Aorta (tissue), 5 donors: ENCODE measurements at regions not wholly inside any gene's neighbourhood (a gene's known extent, or its start where the extent isn't known, plus 50 kb on each side); places are given as distances from the start of the nearest gene placed in this dataset.
A peak's percentile ranks its signal among the peaks of the same experiment; 100 is the strongest.
"Not testable (repeated sequence)": the region's sequence is repeated elsewhere in the genome, so short reads cannot be mapped to it uniquely, and the experiment has no call there.

ENCODE experiments used
- ATAC-seq: fragments of 200-7000 bp; cut with Tn5 transposase; one replicate; pipeline ENCODE4 v1.9.1; 2022; ENCODE audit warnings: moderate library complexity; ENCODE audit not compliant: low FRiP score
- DNase-seq, 2 donors: peaks; one replicate each; pipeline ENCODE4 v3.0.0-alpha.2; 2020
- H3K27ac ChIP-seq, 2 donors: one replicate each; pipeline ENCODE4 v1.5.1; 2013; ENCODE audit warnings: low read length in 2 of 2, mild to moderate bottlenecking in 2 of 2, moderate library complexity in 2 of 2, control low read depth in 1 of 2, inconsistent platforms in 1 of 2, low read depth in 1 of 2
- H3K27me3 ChIP-seq, 2 donors: one replicate each; pipeline ENCODE4 v1.6.1; 2013; ENCODE audit warnings: control low read depth in 1 of 2, low read length in 1 of 2, mild to moderate bottlenecking in 1 of 2, moderate library complexity in 1 of 2; ENCODE audit not compliant: insufficient read depth in 2 of 2, control insufficient read depth in 1 of 2
- H3K36me3 ChIP-seq, 2 donors: one replicate each; pipeline ENCODE4 v1.6.1; 2013; ENCODE audit warnings: control low read depth in 1 of 2, low read length in 1 of 2, mild to moderate bottlenecking in 1 of 2; ENCODE audit not compliant: insufficient read depth in 2 of 2, control insufficient read depth in 1 of 2
- H3K4me1 ChIP-seq, 2 donors: one replicate each; pipeline ENCODE4 v1.6.1; 2013; ENCODE audit warnings: low read length in 2 of 2, control low read depth in 1 of 2, mild to moderate bottlenecking in 1 of 2, moderate library complexity in 1 of 2; ENCODE audit not compliant: insufficient read depth in 2 of 2, control insufficient read depth in 1 of 2
- H3K4me3 ChIP-seq, 2 donors: one replicate each; pipeline ENCODE4 v1.5.1; 2013; ENCODE audit warnings: low read length in 2 of 2, control low read depth in 1 of 2, mild to moderate bottlenecking in 1 of 2
- H3K9me3 ChIP-seq: one replicate; pipeline ENCODE4 v1.6.1; 2013; ENCODE audit warnings: mild to moderate bottlenecking, low read length; ENCODE audit not compliant: control insufficient read depth
- WGBS, 2 donors: extraction: QIAGEN DNeasy Blood & Tissue Kit; methylation state at CpG; one replicate each; pipeline ENCODE4 v1.1.7; 2013; 5-methylcytosine and 5-hydroxymethylcytosine counted together
- intact Hi-C, 2 donors: fragments of 100-400 bp; cut with DNase I; formaldehyde crosslinking; loops; one replicate each; pipeline versions ENCODE4 v1.14.2 to v1.15.0; 2022
- donor health status: healthy with polysubstance abuse.
- donor health status: Bipolar disorder and iron deficiency.
- donor health status: DM: no; HTN: no; CAD: no.
- donor health status: DM: no; HTN: no; CAD: no.
- donor health status: DM: yes; HTN: yes; CAD: no.

DNA sequence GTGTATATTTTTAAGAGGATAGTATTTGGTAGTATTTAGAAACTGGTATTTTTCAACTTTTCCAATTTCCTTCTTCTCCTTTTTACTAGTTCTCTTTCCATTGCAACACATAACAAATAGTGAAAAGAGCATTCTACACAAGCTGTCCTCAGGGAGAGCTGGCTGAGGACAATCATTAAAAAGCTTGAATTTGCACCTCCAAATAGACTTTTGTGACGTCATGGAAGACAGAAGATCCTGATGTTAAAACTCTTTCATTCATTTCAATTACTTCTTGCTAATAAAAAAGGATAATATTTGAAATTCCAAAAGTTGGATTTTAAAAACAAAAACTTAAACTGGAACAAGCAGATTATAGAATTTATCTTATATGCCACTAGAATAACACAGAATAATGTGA is 1356.3 kb downstream of the RPIA start:
- intact Hi-C loops, ATAC-seq, H3K36me3 ChIP-seq, H3K9me3 ChIP-seq, H3K27ac ChIP-seq, H3K4me3 ChIP-seq, H3K4me1 ChIP-seq, DNase-seq, H3K27me3 ChIP-seq: not testable (repeated sequence)
- WGBS, 2 donors: 43 to 62% methylated on average over 1 of the region's 1 CpG

DNA sequence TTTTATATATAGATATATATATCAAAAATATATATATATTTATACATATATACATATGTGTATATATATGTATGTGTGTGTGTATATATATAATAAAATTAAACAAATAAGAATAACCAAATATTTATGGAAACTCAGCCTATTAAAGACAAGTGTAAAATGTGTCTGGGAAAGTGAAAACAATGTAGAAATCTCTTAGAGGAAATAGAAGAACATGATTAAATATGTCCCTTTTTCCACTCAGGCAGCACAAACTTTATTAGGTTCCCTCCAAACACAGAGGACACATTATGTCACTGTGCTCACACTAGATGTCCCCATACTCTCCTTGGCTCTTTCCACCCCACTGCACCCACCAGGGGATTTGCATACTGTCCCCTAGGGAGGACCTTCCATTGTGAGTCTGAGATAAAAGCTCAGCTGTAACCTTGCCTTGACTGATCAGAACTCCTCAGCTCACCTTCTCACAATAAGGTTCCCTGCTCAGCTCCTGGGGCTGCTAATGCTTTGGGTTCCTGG is 1360.7 kb downstream of the RPIA start:
- DNase-seq, H3K27ac ChIP-seq, H3K36me3 ChIP-seq, H3K4me1 ChIP-seq, H3K27me3 ChIP-seq, intact Hi-C loops, H3K4me3 ChIP-seq, H3K9me3 ChIP-seq, ATAC-seq: not testable (repeated sequence)

DNA sequence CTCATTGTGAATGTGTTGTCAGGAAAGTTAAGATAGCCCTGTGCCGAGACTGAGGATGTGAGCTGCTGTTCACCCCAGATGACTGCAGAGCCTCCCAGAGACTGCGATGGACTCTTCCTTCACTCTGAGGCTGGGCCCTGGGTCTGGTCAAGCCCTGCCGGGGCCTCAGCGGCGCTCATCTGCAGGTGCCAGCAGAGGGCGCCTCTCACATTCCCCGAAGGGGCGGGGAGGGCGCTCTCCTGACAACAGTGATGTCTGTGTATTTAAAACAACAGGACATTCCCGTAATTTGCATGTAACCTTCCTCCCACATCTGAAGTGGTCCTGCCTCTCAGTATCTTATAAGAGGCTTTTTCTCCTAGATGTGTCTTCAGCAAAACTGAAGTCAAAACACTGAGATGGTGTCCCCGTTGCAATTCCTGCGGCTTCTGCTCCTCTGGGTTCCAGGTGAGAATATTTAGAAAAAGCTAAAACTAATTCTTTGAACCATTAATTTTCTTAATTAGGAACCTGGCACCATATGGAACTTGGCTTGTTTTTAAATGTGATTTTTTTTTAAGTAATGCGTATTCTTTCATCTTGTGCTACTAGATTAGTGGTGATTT is 1377.9 kb downstream of the RPIA start:
- no peak overlapping the region for H3K27ac ChIP-seq
- H3K27me3 ChIP-seq: no peaks in the 10 kb centered on the region
- H3K4me1 ChIP-seq: no peaks in the 10 kb centered on the region
- DNase-seq: peak; percentile 49 to 76
- peak; percentile 56 for ATAC-seq
- no peaks in the 10 kb centered on the region for H3K36me3 ChIP-seq
- intact Hi-C loops: no loop called here
- H3K4me3 ChIP-seq: no peak overlapping the region
- H3K9me3 ChIP-seq: no peaks in the 10 kb centered on the region
- 33 to 35% methylated on average over 13 of the region's 13 CpGs for WGBS, 2 donors

DNA sequence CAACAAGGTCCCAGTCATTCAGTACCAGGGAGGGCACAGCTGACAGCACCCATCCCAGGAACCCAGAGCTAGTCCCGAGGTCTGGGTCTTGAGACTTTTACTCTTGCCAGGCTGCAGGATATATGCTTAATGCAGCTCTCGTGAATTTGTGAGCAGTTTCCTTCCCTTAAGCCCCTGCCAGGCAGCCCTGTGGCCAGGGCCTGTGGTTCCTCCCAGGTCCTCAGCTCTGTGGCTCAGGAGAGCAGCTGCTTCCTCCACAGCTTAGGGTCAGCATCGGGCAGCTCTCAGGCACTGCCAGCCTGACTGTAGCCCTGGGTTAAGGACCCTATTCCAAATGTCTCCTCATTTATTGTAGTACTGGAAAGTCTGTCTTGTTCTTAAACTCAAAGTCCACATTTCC is 1384.8 kb downstream of the RPIA start:
- WGBS, 2 donors: 69 to 85% methylated on average over 3 of the region's 3 CpGs
- DNase-seq (no peak), ATAC-seq (no peak)
- no peaks in the 10 kb centered on the region for H3K36me3 ChIP-seq
- peaks cover 0 to 1% of the 10 kb centered on the region in 2 donors for H3K27me3 ChIP-seq
- no peak overlapping the region for H3K27ac ChIP-seq
- intact Hi-C loops: no loop called here
- no peak overlapping the region for H3K4me3 ChIP-seq
- H3K9me3 ChIP-seq: no peaks in the 10 kb centered on the region
- no peaks in the 10 kb centered on the region for H3K4me1 ChIP-seq

DNA sequence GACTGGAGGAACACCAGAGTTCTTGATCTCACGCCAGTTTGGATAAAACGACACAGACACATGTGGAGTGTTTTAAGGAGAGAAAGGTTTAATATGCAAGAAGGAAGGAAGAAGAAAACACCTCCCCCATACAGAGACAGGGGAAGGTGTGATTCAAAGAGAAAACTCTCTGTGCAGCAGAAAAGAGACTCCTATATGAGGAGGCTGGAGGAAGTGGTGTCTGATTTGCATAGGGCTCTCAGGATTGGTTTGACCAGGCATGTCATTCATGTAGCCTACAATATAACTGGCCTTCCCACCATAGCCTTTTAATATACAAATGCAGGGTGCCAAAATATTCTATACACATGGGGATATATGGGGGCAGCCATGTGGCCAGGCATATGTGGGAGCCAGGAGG is 1386.5 kb downstream of the RPIA start:
- H3K4me1 ChIP-seq: no peaks in the 10 kb centered on the region
- H3K4me3 ChIP-seq: no peak overlapping the region
- no peak overlapping the region for H3K27ac ChIP-seq
- ATAC-seq: no peak
- no peaks in the 10 kb centered on the region for H3K36me3 ChIP-seq
- DNase-seq: no peak
- peaks cover 0 to 3% of the 10 kb centered on the region in 2 donors for H3K27me3 ChIP-seq
- H3K9me3 ChIP-seq: no peaks in the 10 kb centered on the region
- 58 to 62% methylated on average over 2 of the region's 2 CpGs for WGBS, 2 donors
- intact Hi-C loops: no loop called here

DNA sequence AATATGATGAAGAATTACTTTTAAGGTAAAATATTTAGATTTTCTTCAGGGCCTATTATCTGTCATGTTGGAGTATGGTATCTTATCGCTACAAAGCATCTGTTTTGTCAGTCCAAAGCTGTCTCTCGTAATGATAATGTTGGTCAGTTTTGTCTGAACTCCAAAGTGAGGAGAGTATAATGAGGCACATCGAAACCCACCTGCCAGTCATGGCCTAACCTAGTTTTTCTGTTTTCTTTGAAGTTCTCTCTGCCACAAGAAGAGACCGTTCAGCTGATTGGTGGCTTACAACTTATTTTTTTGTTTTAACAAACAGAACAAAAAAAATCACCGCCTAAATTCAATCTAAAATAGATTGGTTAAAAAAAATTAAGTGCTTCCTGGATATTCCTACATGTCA is 1387.9 kb downstream of the RPIA start:
- Histone ChIP-seq H3K27me3 (peaks cover 0 to 3% of the 10 kb centered on the region in 2 donors), H3K27ac (no peak overlapping the region), H3K4me1 (no peaks in the 10 kb centered on the region), H3K9me3 (no peaks in the 10 kb centered on the region), H3K4me3 (no peak overlapping the region), H3K36me3 (no peaks in the 10 kb centered on the region)
- intact Hi-C loops: no loop called here
- DNase-seq (no peak), ATAC-seq (no peak)
- WGBS, 2 donors: 80% methylated on average over 5 of the region's 5 CpGs

DNA sequence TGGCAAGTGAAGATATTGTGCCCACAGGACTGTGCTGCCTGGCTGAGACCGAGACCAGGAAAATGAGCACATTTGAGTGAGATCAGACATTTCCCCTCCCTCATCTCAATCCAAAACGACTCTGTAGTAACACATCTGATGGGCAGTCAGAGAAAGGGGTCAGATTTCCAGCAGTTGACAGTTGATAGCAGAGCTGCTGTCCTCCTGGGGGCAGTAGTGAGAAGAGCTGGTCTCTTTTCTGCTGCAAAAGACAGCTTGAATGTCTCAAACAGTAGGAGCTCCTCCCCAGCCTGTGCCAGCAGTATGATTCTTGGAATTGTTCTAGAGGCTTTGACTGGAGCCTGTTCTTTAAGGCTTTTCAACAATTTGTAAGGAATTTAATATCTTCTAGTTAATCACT is 1396.3 kb downstream of the RPIA start:
- H3K27ac ChIP-seq, H3K4me3 ChIP-seq, H3K36me3 ChIP-seq, intact Hi-C loops, H3K4me1 ChIP-seq, DNase-seq, H3K9me3 ChIP-seq, H3K27me3 ChIP-seq, ATAC-seq: not testable (repeated sequence)
- WGBS, 2 donors: 9 to 11% methylated on average over 2 of the region's 2 CpGs

DNA sequence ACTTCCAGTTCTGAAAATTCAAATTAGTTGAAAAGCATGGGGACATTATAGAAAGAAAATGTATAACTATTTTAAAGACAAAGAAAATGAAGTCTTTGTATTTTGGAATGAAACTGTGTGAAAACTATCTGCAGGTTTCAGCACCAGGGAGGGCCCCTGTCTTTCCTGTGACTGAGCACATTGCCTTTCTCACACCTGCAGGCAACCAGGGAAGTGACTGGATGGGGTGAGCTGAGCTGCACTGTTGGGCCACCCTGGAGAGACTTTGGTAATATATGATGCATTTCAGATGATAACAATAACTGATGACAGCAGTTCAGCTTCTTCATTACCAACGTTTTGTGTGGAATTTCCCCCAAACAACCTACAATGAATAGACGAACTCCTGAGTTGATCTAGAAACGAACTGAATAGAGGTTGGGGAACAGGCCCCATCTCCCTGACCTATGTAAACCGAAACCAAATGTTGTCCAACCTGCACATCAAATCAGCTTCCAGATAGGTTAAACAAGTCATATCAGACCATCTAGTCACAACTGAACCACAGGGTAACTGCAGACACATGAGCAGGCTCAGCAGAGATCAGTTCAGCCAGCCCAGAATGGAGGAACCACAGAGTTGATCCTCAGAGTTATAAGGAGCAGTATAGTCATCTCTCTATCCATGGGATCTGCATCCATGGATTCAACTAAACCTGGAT is 1402.2 kb downstream of the RPIA start:
- H3K27me3 ChIP-seq, ATAC-seq, H3K9me3 ChIP-seq, H3K4me1 ChIP-seq, H3K4me3 ChIP-seq, H3K27ac ChIP-seq, intact Hi-C loops, DNase-seq, H3K36me3 ChIP-seq: not testable (repeated sequence)
- WGBS, 2 donors: 57 to 59% methylated on average over 2 to 3 of the region's 4 CpGs

DNA sequence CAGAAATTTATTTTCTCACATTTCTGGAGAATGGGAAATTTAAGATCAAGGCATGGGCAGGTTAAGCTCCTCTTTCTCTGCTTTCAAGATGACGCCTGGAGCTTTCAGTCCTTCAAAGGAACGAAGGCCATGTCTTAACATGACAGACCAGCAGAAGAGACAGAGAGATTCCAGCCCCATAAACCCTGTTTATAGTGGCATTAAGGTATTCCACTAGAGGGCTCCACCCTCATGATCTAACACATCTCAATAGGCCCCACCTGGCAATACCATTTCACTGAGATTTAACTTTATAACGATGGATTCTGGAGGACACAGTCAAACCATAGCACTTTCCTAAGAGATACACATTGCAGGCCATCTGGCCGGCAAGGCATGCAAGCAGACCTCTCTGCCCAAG is 1406.1 kb downstream of the RPIA start:
- H3K9me3 ChIP-seq, H3K4me3 ChIP-seq, H3K36me3 ChIP-seq, H3K4me1 ChIP-seq, DNase-seq, H3K27me3 ChIP-seq, ATAC-seq, H3K27ac ChIP-seq, intact Hi-C loops: not testable (repeated sequence)
- WGBS, 2 donors: 53 to 67% methylated on average over 3 to 4 of the region's 4 CpGs
